HEK293T (cell line): ENCODE measurements at regions not wholly inside any gene's neighbourhood (a gene's known extent, or its start where the extent isn't known, plus 50 kb on each side); places are given as distances from the start of the nearest gene placed in this dataset.

Source experiments
- ELF4 ChIP-seq: fragments of 450-650 bp; IDR thresholded peaks from 2 replicates; pipeline ENCODE4 v1.6.1; 2017; ENCODE audit warnings: antibody characterized with exemption
- FOXK2 ChIP-seq: fragments of 450-650 bp; IDR thresholded peaks from 2 replicates; pipeline ENCODE4 v1.6.1; 2016; ENCODE audit warnings: mild to moderate bottlenecking
- HDGF ChIP-seq: fragments of 450-650 bp; IDR thresholded peaks from 2 replicates; pipeline ENCODE4 v1.6.1; 2017; ENCODE audit warnings: antibody characterized with exemption, borderline replicate concordance
- NFRKB ChIP-seq: fragments of 450-650 bp; IDR thresholded peaks from 2 replicates; pipeline ENCODE4 v1.6.1; 2016; ENCODE audit warnings: mild to moderate bottlenecking, moderate library complexity

DNA sequence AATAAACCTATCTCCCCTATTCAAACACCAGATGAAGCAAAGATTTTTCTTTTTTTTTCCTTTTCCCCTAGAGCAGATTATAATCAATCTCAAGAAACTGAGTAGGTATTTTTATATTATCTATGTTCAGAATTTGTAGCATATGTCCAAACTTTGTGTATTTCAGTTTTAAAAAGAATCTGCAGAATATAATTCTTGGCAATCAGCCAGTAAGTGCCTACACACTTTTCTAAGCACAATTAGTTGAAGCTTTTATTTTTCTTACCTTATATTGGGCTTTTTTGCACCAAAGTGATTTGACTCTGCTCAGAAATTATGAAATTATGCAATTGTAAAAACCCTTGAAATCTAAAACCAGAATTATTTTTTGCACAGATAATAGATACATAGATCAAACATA is 315.8 kb upstream of the PHF14 start:
- TF ChIP-seq FOXK2 (no peak), ELF4 (no peak), HDGF (no peak), NFRKB (no peak)
